GM12878 (cell line): ENCODE measurements at regions not wholly inside any gene's neighbourhood (a gene's known extent, or its start where the extent isn't known, plus 50 kb on each side); places are given as distances from the start of the nearest gene placed in this dataset.

ENCODE experiments used
- ASH2L ChIP-seq: fragments of 300-600, 200-600 bp; sonication (generic); IDR thresholded peaks from 2 replicates; pipeline ENCODE4 v1.6.1; 2017; ENCODE audit warnings: low read depth, mild to moderate bottlenecking, borderline replicate concordance
- BCL3 ChIP-seq: IDR thresholded peaks from 2 replicates; pipeline ENCODE4 v1.6.1; 2011; ENCODE audit warnings: borderline replicate concordance, low read depth, mild to moderate bottlenecking, moderate library complexity, low read length; ENCODE audit not compliant: insufficient read depth, poor library complexity, severe bottlenecking
- BCLAF1 ChIP-seq: fragments of 450-650 bp; IDR thresholded peaks from 2 replicates; pipeline ENCODE4 v1.6.1; 2017; ENCODE audit warnings: antibody characterized with exemption, mild to moderate bottlenecking, moderate library complexity
- CBX5 ChIP-seq: sonication (generic); IDR thresholded peaks from 2 replicates; pipeline ENCODE4 v1.6.1; 2016; ENCODE audit warnings: low read depth, moderate library complexity, mild to moderate bottlenecking, inconsistent platforms
- CREB1 ChIP-seq: IDR thresholded peaks from 2 replicates; pipeline ENCODE4 v1.6.1; 2012; ENCODE audit warnings: low read depth, mild to moderate bottlenecking, inconsistent platforms
- ESRRA ChIP-seq: IDR thresholded peaks from 2 replicates; pipeline ENCODE4 v1.6.1; 2012; ENCODE audit warnings: mild to moderate bottlenecking, low read length, improper control_type of control experiment
- FOXM1 ChIP-seq: IDR thresholded peaks from 2 replicates; pipeline ENCODE4 v1.6.1; 2012; ENCODE audit warnings: low read depth, mild to moderate bottlenecking, inconsistent platforms, low read length, moderate library complexity
- GATAD2B ChIP-seq: fragments of 450-650 bp; conservative IDR thresholded peaks from 2 replicates; pipeline ENCODE4 v1.6.1; 2017; ENCODE audit warnings: low read depth, mild to moderate bottlenecking, moderate library complexity
- HDAC6 ChIP-seq: fragments of 200-600 bp; sonication (generic); IDR thresholded peaks from one replicate; pipeline ENCODE4 v1.8.0; 2017; ENCODE audit warnings: antibody characterized with exemption; ENCODE audit not compliant: unreplicated experiment
- IRF4 ChIP-seq: IDR thresholded peaks from 2 replicates; pipeline ENCODE4 v1.6.1; 2011; ENCODE audit warnings: low read depth, low read length
- KAT2A ChIP-seq: conservative IDR thresholded peaks from 2 replicates; pipeline ENCODE4 v1.6.1; 2011; ENCODE audit warnings: low read depth, low read length; ENCODE audit not compliant: control insufficient read depth
- PAX5 ChIP-seq: IDR thresholded peaks from 2 replicates; pipeline ENCODE4 v1.6.1; 2011; ENCODE audit warnings: low read depth, low read length, borderline replicate concordance
- PKNOX1 ChIP-seq: fragments of 450-650 bp; IDR thresholded peaks from 2 replicates; pipeline ENCODE4 v1.6.1; 2016; ENCODE audit warnings: mild to moderate bottlenecking
- SIX5 ChIP-seq: IDR thresholded peaks from 2 replicates; pipeline ENCODE4 v1.6.1; 2011; ENCODE audit warnings: mild to moderate bottlenecking, low read depth, low read length, moderate library complexity; ENCODE audit not compliant: severe bottlenecking
- TAF1 ChIP-seq: IDR thresholded peaks from 2 replicates; pipeline ENCODE4 v1.6.1; 2011; ENCODE audit warnings: mild to moderate bottlenecking, low read depth, low read length, borderline replicate concordance
- USF2 ChIP-seq: IDR thresholded peaks from 2 replicates; pipeline ENCODE4 v1.6.1; 2011; ENCODE audit warnings: low read depth, low read length, improper control_type of control experiment, borderline replicate concordance
- YBX1 ChIP-seq: fragments of 450-650 bp; IDR thresholded peaks from 2 replicates; pipeline ENCODE4 v1.6.1; 2016; ENCODE audit warnings: antibody characterized with exemption
- ZBTB11 ChIP-seq: fragments of 450-650 bp; formaldehyde crosslinking; IDR thresholded peaks from 2 replicates; pipeline ENCODE4 v1.5.0; 2022; ENCODE audit warnings: mild to moderate bottlenecking, missing genetic modification characterization
- ZNF24 ChIP-seq: fragments of 450-650 bp; IDR thresholded peaks from 2 replicates; pipeline ENCODE4 v1.6.1; 2017; ENCODE audit warnings: antibody characterized with exemption, mild to moderate bottlenecking
- ZNF384 ChIP-seq: IDR thresholded peaks from 2 replicates; pipeline ENCODE4 v1.6.1; 2012; ENCODE audit warnings: low read depth, mild to moderate bottlenecking, low read length, improper control_type of control experiment, borderline replicate concordance
- ZZZ3 ChIP-seq: IDR thresholded peaks from 2 replicates; pipeline ENCODE4 v1.6.1; 2011; ENCODE audit warnings: low read depth; ENCODE audit not compliant: control insufficient read depth, insufficient read length

- TF ChIP-seq BCL3 = peak; percentile 98
- TF ChIP-seq FOXM1 = peak; percentile 99
- peak; percentile 95 for TF ChIP-seq PAX5
- no peak for TF ChIP-seq ZZZ3
- peak; percentile 63 for TF ChIP-seq PKNOX1
- TF ChIP-seq SIX5 = no peak
- TF ChIP-seq USF2 = no peak
- TF ChIP-seq ZNF24 = peak; percentile 56
- peak; percentile 97 for TF ChIP-seq IRF4
- TF ChIP-seq KAT2A = no peak
- TF ChIP-seq YBX1 = no peak
- TF ChIP-seq HDAC6 = no peak
- peak; percentile 96; the same call in 1 of the 2 replicates for TF ChIP-seq CBX5
- no peak for TF ChIP-seq ASH2L
- no peak for TF ChIP-seq BCLAF1
- peak; percentile 84; the same call in 1 of the 2 replicates for TF ChIP-seq GATAD2B
- peak; percentile 55; the same call in 1 of the 2 replicates for TF ChIP-seq TAF1
- TF ChIP-seq CREB1 = peak; percentile 66
- TF ChIP-seq ZBTB11 (CRISPR knock-in tag) = no peak
- no peak for TF ChIP-seq ESRRA
- peak; percentile 91; the same call in 1 of the 2 replicates for TF ChIP-seq ZNF384
Measured at GRCh38 chr3:106302451-106303221, 433.8 kb upstream of the CBLB start (continued).
